KMS-11 (cell line): ENCODE measurements at regions not wholly inside any gene's neighbourhood (a gene's known extent, or its start where the extent isn't known, plus 50 kb on each side); places are given as distances from the start of the nearest gene placed in this dataset.
"Not testable (repeated sequence)": the region's sequence is repeated elsewhere in the genome, so short reads cannot be mapped to it uniquely, and the experiment has no call there.

Source experiments
- H2AFZ ChIP-seq: fragments of 200-600 bp; sonication (generic); 2 replicates; pipeline ENCODE4 v1.6.1; 2016; ENCODE audit warnings: antibody characterized with exemption, mixed run types, low read depth
- H3K27ac ChIP-seq: fragments of 200-600 bp; sonication (generic); 2 replicates; pipeline ENCODE4 v1.6.1; 2016; ENCODE audit warnings: mild to moderate bottlenecking, mixed run types
- H3K27me3 ChIP-seq: fragments of 200-600 bp; sonication (generic); 2 replicates; pipeline ENCODE4 v1.6.1; 2017; ENCODE audit warnings: mild to moderate bottlenecking, low read depth, mixed run types, moderate library complexity; ENCODE audit not compliant: insufficient read depth
- H3K36me3 ChIP-seq: fragments of 200-600 bp; sonication (generic); 2 replicates; pipeline ENCODE4 v1.6.1; 2017; ENCODE audit warnings: mild to moderate bottlenecking, mixed run types; ENCODE audit not compliant: insufficient read depth
- H3K4me1 ChIP-seq: fragments of 200-600 bp; sonication (generic); 2 replicates; pipeline ENCODE4 v1.6.1; 2016; ENCODE audit warnings: mild to moderate bottlenecking, low read depth, mixed run types; ENCODE audit not compliant: poor library complexity, severe bottlenecking
- H3K4me2 ChIP-seq: fragments of 200-600 bp; sonication (generic); 2 replicates; pipeline ENCODE4 v1.7.0; 2016; ENCODE audit warnings: mild to moderate bottlenecking, mixed run types
- H3K4me3 ChIP-seq: fragments of 200-600 bp; sonication (generic); IDR thresholded peaks from 2 replicates; pipeline ENCODE4 v1.6.1; 2017; ENCODE audit warnings: low read depth, low read length, mixed read lengths; ENCODE audit not compliant: insufficient read depth
- H3K79me2 ChIP-seq: fragments of 200-600 bp; sonication (generic); 2 replicates; pipeline ENCODE4 v1.6.1; 2016; ENCODE audit warnings: low read depth, mixed run types; ENCODE audit not compliant: insufficient read depth
- H3K9ac ChIP-seq: fragments of 200-600 bp; sonication (generic); 2 replicates; pipeline ENCODE4 v1.6.1; 2016; ENCODE audit warnings: mild to moderate bottlenecking, mixed run types
- H4K20me1 ChIP-seq: fragments of 200-600 bp; sonication (generic); 2 replicates; pipeline ENCODE4 v1.6.1; 2016; ENCODE audit warnings: mild to moderate bottlenecking, mixed run types; ENCODE audit not compliant: insufficient read depth
- TF ChIP-seq, protein P1 (sequence below): fragments of 200-600 bp; sonication (generic); conservative IDR thresholded peaks from 2 replicates; pipeline ENCODE4 v1.6.1; 2017; ENCODE audit warnings: low read depth, mild to moderate bottlenecking, antibody characterized with exemption, low read length, moderate library complexity, mixed read lengths

DNA sequence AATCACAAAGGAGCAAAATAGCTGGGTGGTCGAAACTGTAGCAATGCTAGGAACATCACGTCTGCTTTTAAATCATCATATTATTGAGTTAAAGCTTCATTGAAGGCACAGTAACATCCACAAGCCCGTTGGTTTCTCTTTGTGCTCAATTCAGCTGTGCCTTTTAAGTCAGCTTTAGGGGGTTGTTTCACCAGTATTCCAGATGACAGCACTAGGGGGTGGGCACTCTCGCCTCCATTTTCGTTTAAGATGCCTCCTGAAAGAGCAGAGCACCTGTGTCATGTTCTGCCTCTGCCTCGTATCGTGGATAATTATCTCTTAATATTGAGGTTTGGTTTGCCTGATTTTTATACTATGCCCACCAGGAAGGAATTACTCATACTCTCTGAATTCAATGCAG lies 139.8 kb upstream of the PTBP2 start:
- Histone ChIP-seq H2AFZ (no peak overlapping the region), H3K27ac (no peak overlapping the region), H3K79me2 (no peaks in the 10 kb centered on the region), H3K4me1 (no peaks in the 10 kb centered on the region), H3K36me3 (no peaks in the 10 kb centered on the region), H3K27me3 (no peaks in the 10 kb centered on the region), H3K4me3 (no peak overlapping the region), H4K20me1 (no peaks in the 10 kb centered on the region), H3K9ac (no peak overlapping the region), H3K4me2 (no peak overlapping the region)
- TF ChIP-seq, protein P1, sequence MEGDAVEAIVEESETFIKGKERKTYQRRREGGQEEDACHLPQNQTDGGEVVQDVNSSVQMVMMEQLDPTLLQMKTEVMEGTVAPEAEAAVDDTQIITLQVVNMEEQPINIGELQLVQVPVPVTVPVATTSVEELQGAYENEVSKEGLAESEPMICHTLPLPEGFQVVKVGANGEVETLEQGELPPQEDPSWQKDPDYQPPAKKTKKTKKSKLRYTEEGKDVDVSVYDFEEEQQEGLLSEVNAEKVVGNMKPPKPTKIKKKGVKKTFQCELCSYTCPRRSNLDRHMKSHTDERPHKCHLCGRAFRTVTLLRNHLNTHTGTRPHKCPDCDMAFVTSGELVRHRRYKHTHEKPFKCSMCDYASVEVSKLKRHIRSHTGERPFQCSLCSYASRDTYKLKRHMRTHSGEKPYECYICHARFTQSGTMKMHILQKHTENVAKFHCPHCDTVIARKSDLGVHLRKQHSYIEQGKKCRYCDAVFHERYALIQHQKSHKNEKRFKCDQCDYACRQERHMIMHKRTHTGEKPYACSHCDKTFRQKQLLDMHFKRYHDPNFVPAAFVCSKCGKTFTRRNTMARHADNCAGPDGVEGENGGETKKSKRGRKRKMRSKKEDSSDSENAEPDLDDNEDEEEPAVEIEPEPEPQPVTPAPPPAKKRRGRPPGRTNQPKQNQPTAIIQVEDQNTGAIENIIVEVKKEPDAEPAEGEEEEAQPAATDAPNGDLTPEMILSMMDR: no peak

- Histone ChIP-seq H3K27ac (no peak overlapping the region), H4K20me1 (no peaks in the 10 kb centered on the region), H2AFZ (no peak overlapping the region), H3K4me3 (no peak overlapping the region), H3K9ac (no peak overlapping the region), H3K4me2 (no peak overlapping the region), H3K4me1 (no peaks in the 10 kb centered on the region), H3K79me2 (no peaks in the 10 kb centered on the region), H3K27me3 (no peaks in the 10 kb centered on the region), H3K36me3 (no peaks in the 10 kb centered on the region)
- TF ChIP-seq, protein P1: no peak
Measured at GRCh38 chr1:96583903-96584302, 137.7 kb upstream of the PTBP2 start.

DNA sequence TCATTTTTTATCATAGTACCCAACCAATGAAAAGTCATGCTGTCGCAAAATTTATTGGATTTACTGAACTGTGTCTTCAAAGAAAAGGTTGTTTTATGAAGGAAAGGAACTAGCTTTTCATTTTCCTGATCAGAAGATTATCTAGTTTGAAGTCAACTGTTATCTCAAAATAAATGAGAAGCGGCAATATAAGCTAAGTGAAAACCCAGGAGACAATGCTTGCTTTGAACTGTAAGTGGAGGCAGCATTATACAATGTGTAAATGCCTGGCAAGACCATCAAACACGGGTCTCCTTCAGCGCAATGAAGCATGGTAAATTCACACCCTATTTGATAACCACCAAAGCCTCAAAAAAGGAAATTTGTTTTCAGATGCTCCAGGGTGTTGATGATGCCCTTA lies 134.4 kb upstream of the PTBP2 start:
- Histone ChIP-seq H3K27me3 (no peaks in the 10 kb centered on the region), H3K27ac (no peak overlapping the region), H3K4me3 (no peak overlapping the region), H3K36me3 (no peaks in the 10 kb centered on the region), H2AFZ (no peak overlapping the region), H3K4me1 (no peaks in the 10 kb centered on the region), H3K9ac (no peak overlapping the region), H3K79me2 (no peaks in the 10 kb centered on the region), H3K4me2 (no peak overlapping the region), H4K20me1 (no peaks in the 10 kb centered on the region)
- TF ChIP-seq, protein P1: no peak

DNA sequence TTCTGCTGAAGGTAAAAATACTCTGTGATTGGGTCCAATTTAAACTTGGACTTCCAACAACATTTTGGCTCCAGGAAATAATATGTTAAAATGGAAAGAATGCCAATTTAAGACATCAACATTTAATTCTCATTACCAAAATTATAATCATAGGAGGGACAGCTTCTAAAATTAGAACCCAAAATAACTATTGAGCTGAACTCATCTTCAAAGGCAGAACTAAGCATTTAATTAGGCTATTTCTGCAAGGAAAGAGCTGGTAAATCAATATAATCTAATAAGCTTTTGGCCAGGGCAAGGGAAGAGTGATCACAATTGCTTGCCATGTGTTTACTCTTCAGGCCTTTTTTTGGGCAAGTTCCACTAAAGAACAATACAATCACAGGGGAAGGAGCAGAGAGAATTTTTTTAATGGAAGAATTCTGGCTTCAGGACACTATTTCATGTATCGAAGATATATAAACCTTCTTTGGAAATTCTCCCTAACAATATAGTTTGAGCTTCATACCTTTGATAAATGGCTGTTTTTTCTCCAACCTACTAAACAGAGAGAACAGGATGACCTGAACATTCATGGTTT lies 133.1 kb upstream of the PTBP2 start:
- Histone ChIP-seq H2AFZ (no peak overlapping the region), H3K27ac (no peak overlapping the region), H3K4me3 (no peak overlapping the region), H3K79me2 (no peaks in the 10 kb centered on the region), H3K4me2 (no peak overlapping the region), H4K20me1 (no peaks in the 10 kb centered on the region), H3K36me3 (no peaks in the 10 kb centered on the region), H3K4me1 (no peaks in the 10 kb centered on the region), H3K9ac (no peak overlapping the region), H3K27me3 (no peaks in the 10 kb centered on the region)
- TF ChIP-seq, protein P1: no peak

- H2AFZ ChIP-seq, H3K36me3 ChIP-seq, H4K20me1 ChIP-seq, H3K79me2 ChIP-seq, H3K4me2 ChIP-seq, H3K4me3 ChIP-seq, H3K27me3 ChIP-seq, H3K27ac ChIP-seq, H3K9ac ChIP-seq, H3K4me1 ChIP-seq: not testable (repeated sequence)
Measured at GRCh38 chr1:96595530-96595929, 126.1 kb upstream of the PTBP2 start.
